IMR-90 (cell line): ENCODE measurements at regions not wholly inside any gene's neighbourhood (a gene's known extent, or its start where the extent isn't known, plus 50 kb on each side); places are given as distances from the start of the nearest gene placed in this dataset.

Experiments
- ATAC-seq: fragments of 200-7000 bp; cut with Tn5 transposase; 2 replicates; pipeline ENCODE4 v1.9.1; 2020; ENCODE audit warnings: low read depth, mild to moderate bottlenecking, moderate library complexity
- BruUV-seq: library from RNA; stranded (reverse); fragments of 400-500 nt; replicated peaks from 2 replicates; lab custom pipeline; 2021; lab: Mats Ljungman, UMichigan
- CTCF ChIA-PET: fragments of 300-600 bp; formaldehyde crosslinking; extraction: SDS; loops from one replicate; lab custom pipeline; 2021; ENCODE audit warnings: antibody characterized with exemption; lab: Yijun Ruan, JAX
- POLR2A ChIA-PET: fragments of 300-600 bp; sonication (Branson Sonifier 250); formaldehyde crosslinking; loops from one replicate; lab custom pipeline; 2022; ENCODE audit warnings: antibody characterized with exemption; ENCODE audit not compliant: unreplicated experiment; lab: Charles Lee
- DNase-seq: peaks from one replicate; pipeline ENCODE4 v3.0.0; 2013
- H2AFZ ChIP-seq: replicated peaks from 2 replicates; pipeline ENCODE3; 2013; ENCODE audit warnings: low read length, mild to moderate bottlenecking; ENCODE audit not compliant: poor library complexity
- H2AK5ac ChIP-seq: 2 replicates; pipeline ENCODE4 v1.6.1; 2013; ENCODE audit warnings: low read depth, low read length, inconsistent platforms
- H2AK9ac ChIP-seq: replicated peaks from 2 replicates; pipeline ENCODE3; 2013; ENCODE audit warnings: mild to moderate bottlenecking, low read depth, low read length, moderate library complexity; ENCODE audit not compliant: poor library complexity
- H2BK120ac ChIP-seq: 2 replicates; pipeline ENCODE4 v1.6.1; 2013; ENCODE audit warnings: low read depth, low read length, inconsistent platforms
- H2BK15ac ChIP-seq: 3 replicates; pipeline ENCODE4 v1.6.1; 2013; ENCODE audit warnings: low read depth, low read length, inconsistent platforms
- H2BK20ac ChIP-seq: 2 replicates; pipeline ENCODE4 v1.6.1; 2013; ENCODE audit warnings: low read depth, mild to moderate bottlenecking, inconsistent platforms, low read length, moderate library complexity
- H2BK5ac ChIP-seq: 2 replicates; pipeline ENCODE4 v1.6.1; 2013; ENCODE audit warnings: mild to moderate bottlenecking, low read depth, low read length, inconsistent platforms; ENCODE audit not compliant: poor library complexity, severe bottlenecking
- H3K14ac ChIP-seq: replicated peaks from 2 replicates; pipeline ENCODE4 v1.6.1; 2013; ENCODE audit warnings: low read depth, low read length, inconsistent platforms
- H3K18ac ChIP-seq: 2 replicates; pipeline ENCODE4 v1.6.1; 2013; ENCODE audit warnings: low read depth, low read length, control low read depth
- H3K23ac ChIP-seq: 2 replicates; pipeline ENCODE4 v1.6.1; 2013; ENCODE audit warnings: low read depth, low read length, inconsistent platforms
- H3K27ac ChIP-seq: 2 replicates; pipeline ENCODE4 v1.5.1; 2013; ENCODE audit warnings: mild to moderate bottlenecking, control low read depth, low read length; ENCODE audit not compliant: insufficient read depth
- H3K27me3 ChIP-seq: 2 replicates; pipeline ENCODE4 v1.6.1; 2013; ENCODE audit warnings: low read length; ENCODE audit not compliant: control insufficient read depth, insufficient read depth
- H3K36me3 ChIP-seq: 2 replicates; pipeline ENCODE4 v1.6.1; 2013; ENCODE audit warnings: low read length, mixed read lengths; ENCODE audit not compliant: control insufficient read depth, insufficient read depth
- H3K4ac ChIP-seq: 2 replicates; pipeline ENCODE4 v1.6.1; 2013; ENCODE audit warnings: low read depth, low read length, inconsistent platforms
- H3K4me1 ChIP-seq: 2 replicates; pipeline ENCODE4 v1.6.1; 2013; ENCODE audit warnings: low read length, mixed read lengths; ENCODE audit not compliant: control insufficient read depth, insufficient read depth
- H3K4me2 ChIP-seq: 2 replicates; pipeline ENCODE4 v1.6.1; 2013; ENCODE audit warnings: low read depth, mild to moderate bottlenecking, control low read depth, low read length, moderate library complexity
- H3K4me3 ChIP-seq: 2 replicates; pipeline ENCODE4 v1.5.1; 2013; ENCODE audit warnings: low read depth, mild to moderate bottlenecking, control low read depth, low read length, moderate library complexity; ENCODE audit not compliant: insufficient read depth
- H3K56ac ChIP-seq: 2 replicates; pipeline ENCODE4 v1.6.1; 2013; ENCODE audit warnings: low read length, inconsistent platforms; ENCODE audit not compliant: insufficient read depth; ENCODE audit errors: extremely low read depth
- H3K79me1 ChIP-seq, 2 experiments: 2 replicates each; pipeline ENCODE4 v1.6.1; 2013; ENCODE audit warnings: low read length in 2 of 2, inconsistent platforms in 1 of 2, low read depth in 1 of 2
- H3K9ac ChIP-seq: 2 replicates; pipeline ENCODE4 v1.6.1; 2013; ENCODE audit warnings: low read depth, low read length, control low read depth
- H3K9me1 ChIP-seq: 2 replicates; pipeline ENCODE4 v1.6.1; 2013; ENCODE audit warnings: low read length, inconsistent platforms; ENCODE audit not compliant: insufficient read depth
- H3K9me3 ChIP-seq: 2 replicates; pipeline ENCODE4 v1.6.1; 2013; ENCODE audit warnings: low read length; ENCODE audit not compliant: control insufficient read depth, insufficient read depth
- H4K20me1 ChIP-seq: 2 replicates; pipeline ENCODE4 v1.6.1; 2013; ENCODE audit warnings: low read length, inconsistent platforms; ENCODE audit not compliant: insufficient read depth
- H4K5ac ChIP-seq: 2 replicates; pipeline ENCODE4 v1.6.1; 2013; ENCODE audit warnings: mild to moderate bottlenecking, low read depth, low read length, control low read depth
- H4K8ac ChIP-seq, 2 experiments: 2 replicates each; pipeline ENCODE4 v1.6.1; 2013; ENCODE audit warnings: low read depth in 2 of 2, low read length in 2 of 2, control low read depth in 1 of 2, inconsistent platforms in 1 of 2
- H4K91ac ChIP-seq: 2 replicates; pipeline ENCODE4 v1.6.1; 2013; ENCODE audit warnings: low read depth, low read length, inconsistent platforms; ENCODE audit not compliant: insufficient read depth
- BHLHE40 ChIP-seq: fragments of 150-350 bp; IDR thresholded peaks from 2 replicates; pipeline ENCODE4 v1.6.1; 2016; ENCODE audit warnings: mild to moderate bottlenecking, low read depth, low read length
- CEBPB ChIP-seq: IDR thresholded peaks from 2 replicates; pipeline ENCODE4 v1.6.1; 2012; ENCODE audit warnings: low read depth, low read length, improper control_type of control experiment
- CHD1 ChIP-seq: IDR thresholded peaks from 2 replicates; pipeline ENCODE4 v1.6.1; 2012; ENCODE audit warnings: low read depth, low read length, improper control_type of control experiment
- CTCF ChIP-seq: conservative IDR thresholded peaks from 2 replicates; pipeline ENCODE4 v1.5.1; 2012; ENCODE audit warnings: mild to moderate bottlenecking, low read depth, low read length, improper control_type of control experiment
- ELK1 ChIP-seq: fragments of 150-350 bp; IDR thresholded peaks from 2 replicates; pipeline ENCODE4 v1.6.1; 2016; ENCODE audit warnings: low read depth, mild to moderate bottlenecking, low read length, moderate library complexity, borderline replicate concordance
- FOS ChIP-seq: fragments of 150-350 bp; IDR thresholded peaks from 2 replicates; pipeline ENCODE4 v1.6.1; 2016; ENCODE audit warnings: low read depth, low read length
- MAFK ChIP-seq: IDR thresholded peaks from 2 replicates; pipeline ENCODE4 v1.6.1; 2012; ENCODE audit warnings: low read depth, low read length, improper control_type of control experiment
- MAZ ChIP-seq: IDR thresholded peaks from 2 replicates; pipeline ENCODE4 v1.6.1; 2012; ENCODE audit warnings: low read depth, mild to moderate bottlenecking, low read length, improper control_type of control experiment, moderate library complexity, borderline replicate concordance
- MXI1 ChIP-seq: IDR thresholded peaks from 2 replicates; pipeline ENCODE4 v1.6.1; 2012; ENCODE audit warnings: low read depth, mild to moderate bottlenecking, low read length, moderate library complexity, borderline replicate concordance
- NFE2L2 ChIP-seq: fragments of 150-350 bp; IDR thresholded peaks from 2 replicates; pipeline ENCODE4 v1.6.1; 2016; ENCODE audit warnings: low read depth, mild to moderate bottlenecking, low read length
- POLR2A ChIP-seq: IDR thresholded peaks from 2 replicates; pipeline ENCODE4 v1.6.1; 2012; ENCODE audit warnings: mild to moderate bottlenecking, low read depth, low read length
- RAD21 ChIP-seq: IDR thresholded peaks from 2 replicates; pipeline ENCODE4 v1.6.1; 2012; ENCODE audit warnings: low read length, improper control_type of control experiment
- RCOR1 ChIP-seq: IDR thresholded peaks from 2 replicates; pipeline ENCODE4 v1.6.1; 2012; ENCODE audit warnings: mild to moderate bottlenecking, low read length, improper control_type of control experiment; ENCODE audit not compliant: insufficient replicate concordance
- RFX5 ChIP-seq: IDR thresholded peaks from 2 replicates; pipeline ENCODE4 v1.8.0; 2012; ENCODE audit warnings: low read depth, mild to moderate bottlenecking, low read length, moderate library complexity
- SMC3 ChIP-seq: fragments of 150-350 bp; IDR thresholded peaks from 2 replicates; pipeline ENCODE4 v1.6.1; 2016; ENCODE audit warnings: low read depth, mild to moderate bottlenecking, antibody characterized with exemption, low read length, moderate library complexity
- WGBS, 2 experiments: methylation state at CpG; one replicate each; pipeline versions ENCODE4 v1.1.5 to v1.1.7; 2013; ENCODE audit warnings: missing lambda C conversion rate in 2 of 2; ENCODE audit not compliant: insufficient read length in 1 of 2; ENCODE audit errors: extremely low coverage in 2 of 2; 5-methylcytosine and 5-hydroxymethylcytosine counted together
- dilution Hi-C: fragments of 300-500 bp; cut with HindIII; formaldehyde crosslinking; loops from one replicate; pipeline ENCODE4 v1.14.3; 2018; ENCODE audit warnings: low sequenced_read_pairs; ENCODE audit not compliant: unreplicated experiment
- in situ Hi-C: fragments of 300-500 bp; cut with MboI; formaldehyde crosslinking; loops from 3 replicates; pipeline ENCODE4 v1.14.3; 2019; ENCODE audit warnings: low sequenced_read_pairs, inconsistent platforms, mixed read lengths
- intact Hi-C: fragments of 100-400 bp; cut with micrococcal nuclease; formaldehyde crosslinking; loops from 2 replicates; pipeline ENCODE4 v1.10.0; 2022
- TF ChIP-seq, protein P1 (sequence below): fragments of 150-350 bp; IDR thresholded peaks from 2 replicates; pipeline ENCODE4 v1.6.1; 2017; ENCODE audit warnings: mild to moderate bottlenecking, antibody characterized with exemption, low read length, low read depth

GRCh38 chr7:131242123-131242650 is 85.5 kb upstream of the MKLN1 start:
- no peaks in the 10 kb centered on the region for H3K27me3 ChIP-seq
- no peak overlapping the region for H3K56ac ChIP-seq
- DNase-seq (no peak), ATAC-seq (no peak)
- H3K4me3 ChIP-seq: no peak overlapping the region
- no peak overlapping the region for H3K4ac ChIP-seq
- no peak overlapping the region for H3K18ac ChIP-seq
- peaks cover 0 to 4% of the 10 kb centered on the region in 2 experiments; a peak in 2 of 4 replicates for H3K79me1 ChIP-seq
- no peaks in the 10 kb centered on the region for H3K9me3 ChIP-seq
- H3K4me2 ChIP-seq: no peak overlapping the region
- no peak overlapping the region for H2AFZ ChIP-seq
- no peaks in the 10 kb centered on the region for H4K20me1 ChIP-seq
- intact Hi-C loops: no loop called here
- POLR2A ChIA-PET: no interaction called here
- no peaks in the 10 kb centered on the region for H3K36me3 ChIP-seq
- no peak overlapping the region for H4K91ac ChIP-seq
- 100% methylated on average over 7 of the region's 10 CpGs; no CpG with 5 or more reads in 1 of the 2 experiments for WGBS, 2 experiments
- H2AK9ac ChIP-seq: no peak overlapping the region
- BruUV-seq: no TSS peak
- no peak overlapping the region for H4K8ac ChIP-seq
- H3K9ac ChIP-seq: no peak overlapping the region
- no peak overlapping the region for H2BK20ac ChIP-seq
- peaks cover 9% of the 10 kb centered on the region for H3K9me1 ChIP-seq
- no peak overlapping the region for H2BK120ac ChIP-seq
- H3K23ac ChIP-seq: no peak overlapping the region
- peaks cover 10% of the 10 kb centered on the region for H3K4me1 ChIP-seq
- no peak overlapping the region for H4K5ac ChIP-seq
- CTCF ChIA-PET: no interaction called here
- no peak overlapping the region for H3K27ac ChIP-seq
- peak overlapping the region; percentile 27; the same call in 1 of the 2 replicates for H2AK5ac ChIP-seq
- H2BK15ac ChIP-seq: no peak overlapping the region
- dilution Hi-C loops: no loop called here
- H2BK5ac ChIP-seq: no peak overlapping the region
- no peak overlapping the region for H3K14ac ChIP-seq
- no peak for TF ChIP-seq RCOR1
- TF ChIP-seq CHD1: no peak
- no peak for TF ChIP-seq RAD21
- no peak for TF ChIP-seq CTCF
- TF ChIP-seq SMC3: no peak
- TF ChIP-seq POLR2A: no peak
- TF ChIP-seq MAFK: no peak
- no peak for TF ChIP-seq BHLHE40
- no peak for TF ChIP-seq MAZ
- TF ChIP-seq RFX5: no peak
- no peak for TF ChIP-seq ELK1
- TF ChIP-seq, protein P1, sequence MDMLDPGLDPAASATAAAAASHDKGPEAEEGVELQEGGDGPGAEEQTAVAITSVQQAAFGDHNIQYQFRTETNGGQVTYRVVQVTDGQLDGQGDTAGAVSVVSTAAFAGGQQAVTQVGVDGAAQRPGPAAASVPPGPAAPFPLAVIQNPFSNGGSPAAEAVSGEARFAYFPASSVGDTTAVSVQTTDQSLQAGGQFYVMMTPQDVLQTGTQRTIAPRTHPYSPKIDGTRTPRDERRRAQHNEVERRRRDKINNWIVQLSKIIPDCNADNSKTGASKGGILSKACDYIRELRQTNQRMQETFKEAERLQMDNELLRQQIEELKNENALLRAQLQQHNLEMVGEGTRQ: no peak
- TF ChIP-seq FOS: no peak
- TF ChIP-seq MXI1: no peak
- TF ChIP-seq CEBPB: no peak
- TF ChIP-seq NFE2L2: no peak
- in situ Hi-C loops: no loop called here
